ENCODE measurements at regions not wholly inside any gene's neighbourhood (a gene's known extent, or its start where the extent isn't known, plus 50 kb on each side); places are given as distances from the start of the nearest gene placed in this dataset.

GRCh38 chr13:111666164-111666776, 345.8 kb downstream of the TEX29 start:
- TF ChIP-seq POLR2A (IDR thresholded peaks at IDR 0.05): no peak
- no peak for TF ChIP-seq CTCF (IDR thresholded peaks at IDR 0.05)
